ENCODE measurements at regions not wholly inside any gene's neighbourhood (a gene's known extent, or its start where the extent isn't known, plus 50 kb on each side); places are given as distances from the start of the nearest gene placed in this dataset.

GRCh38 chr21:14321042-14321441 is 61.9 kb downstream of the HSPA13 start:
- H3K4me1 ChIP-seq = no peaks in the 10 kb centered on the region
- TF ChIP-seq POLR2AphosphoS5 (IDR thresholded peaks at IDR 0.05) (no peak), CTCF (IDR thresholded peaks at IDR 0.05 in 8 of 11, conservative IDR thresholded peaks at IDR 0.05 in 3 of 11) (no peak), POLR2A (IDR thresholded peaks at IDR 0.05) (no peak)

GRCh38 chr21:14319805-14320204 is 63.1 kb downstream of the HSPA13 start:
- TF ChIP-seq CTCF (IDR thresholded peaks at IDR 0.05 in 8 of 11, conservative IDR thresholded peaks at IDR 0.05 in 3 of 11) (no peak), POLR2AphosphoS5 (IDR thresholded peaks at IDR 0.05) (no peak), POLR2A (IDR thresholded peaks at IDR 0.05) (no peak)
- peaks cover 0 to 8% (median 0%) of the 10 kb centered on the region in 7 donors for H3K27me3 ChIP-seq (replicated peaks in 1 of 7)
- DNase-seq = no peak
- H3K4me1 ChIP-seq = no peaks in the 10 kb centered on the region
- WGBS, 5 donors = 50 to 83% (median 70%) methylated on average over 1 of the region's 1 CpG
- no peaks in the 10 kb centered on the region for H3K9me3 ChIP-seq
- no peaks in the 10 kb centered on the region for H3K36me3 ChIP-seq
- no peak overlapping the region for H3K27ac ChIP-seq
- intact Hi-C loops (cut with DNase I; ENCODE audit: low total_unique reads) = no loop called here
- H3K4me3 ChIP-seq = no peak overlapping the region

More at GRCh38 chr21:14321042-14321441, 61.9 kb downstream of the HSPA13 start:
- H3K36me3 ChIP-seq = no peaks in the 10 kb centered on the region
- no peak overlapping the region for H3K4me3 ChIP-seq
- no peak for DNase-seq
- H3K27me3 ChIP-seq (replicated peaks in 1 of 7) = peaks cover 0 to 8% (median 0%) of the 10 kb centered on the region in 7 donors
- H3K9me3 ChIP-seq = no peaks in the 10 kb centered on the region
- H3K27ac ChIP-seq = no peak overlapping the region
- WGBS, 5 donors = 84 to 95% (median 88%) methylated on average over 5 of the region's 5 CpGs
- intact Hi-C loops (cut with DNase I; ENCODE audit: low total_unique reads) = no loop called here

GRCh38 chr21:14318578-14318977 is 64.4 kb downstream of the HSPA13 start:
- intact Hi-C loops (cut with DNase I; ENCODE audit: low total_unique reads) = no loop called here
- H3K9me3 ChIP-seq = no peaks in the 10 kb centered on the region
- peaks cover 0 to 3% (median 0%) of the 10 kb centered on the region in 7 donors for H3K27me3 ChIP-seq (replicated peaks in 1 of 7)
- DNase-seq = no peak
- TF ChIP-seq POLR2A (IDR thresholded peaks at IDR 0.05) = no peak
- H3K4me1 ChIP-seq = no peaks in the 10 kb centered on the region
- no peaks in the 10 kb centered on the region for H3K36me3 ChIP-seq
- no peak overlapping the region for H3K27ac ChIP-seq
- 32 to 37% (median 36%) methylated on average over 2 of the region's 2 CpGs for WGBS, 5 donors
- H3K4me3 ChIP-seq = no peak overlapping the region

DNA sequence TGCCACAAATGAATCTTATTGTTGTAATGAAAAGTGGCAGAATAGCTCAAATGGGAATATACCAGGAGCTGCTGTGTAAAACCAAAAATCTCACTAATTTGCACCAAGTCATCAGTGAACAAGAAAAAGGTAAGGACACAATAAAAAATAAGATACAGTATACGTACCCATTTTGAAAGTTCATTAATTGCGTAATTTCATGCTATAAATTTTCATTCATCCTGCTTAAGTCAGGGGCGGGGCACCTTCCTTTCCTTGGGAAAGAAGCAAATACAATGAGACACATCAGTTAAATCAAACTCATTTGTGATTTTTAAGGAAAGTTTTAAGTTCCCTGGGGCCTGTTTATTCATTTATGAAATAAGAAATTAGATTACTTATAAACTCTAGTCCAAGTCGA is 65.4 kb downstream of the HSPA13 start:
- no peak for TF ChIP-seq CTCF (IDR thresholded peaks at IDR 0.05 in 8 of 11, conservative IDR thresholded peaks at IDR 0.05 in 3 of 11)
- no peak for TF ChIP-seq POLR2AphosphoS5 (IDR thresholded peaks at IDR 0.05)
- TF ChIP-seq POLR2A (IDR thresholded peaks at IDR 0.05) = no peak
- Histone ChIP-seq H3K27me3 (replicated peaks in 1 of 7) (peaks cover 0 to 3% (median 0%) of the 10 kb centered on the region in 7 donors), H3K36me3 (no peaks in the 10 kb centered on the region), H3K4me1 (no peaks in the 10 kb centered on the region), H3K27ac (no peak overlapping the region), H3K4me3 (no peak overlapping the region), H3K9me3 (no peaks in the 10 kb centered on the region)
- no peak for DNase-seq
- WGBS, 5 donors = 74 to 91% (median 84%) methylated on average over 4 of the region's 4 CpGs
- intact Hi-C loops (cut with DNase I; ENCODE audit: low total_unique reads) = no loop called here

DNA sequence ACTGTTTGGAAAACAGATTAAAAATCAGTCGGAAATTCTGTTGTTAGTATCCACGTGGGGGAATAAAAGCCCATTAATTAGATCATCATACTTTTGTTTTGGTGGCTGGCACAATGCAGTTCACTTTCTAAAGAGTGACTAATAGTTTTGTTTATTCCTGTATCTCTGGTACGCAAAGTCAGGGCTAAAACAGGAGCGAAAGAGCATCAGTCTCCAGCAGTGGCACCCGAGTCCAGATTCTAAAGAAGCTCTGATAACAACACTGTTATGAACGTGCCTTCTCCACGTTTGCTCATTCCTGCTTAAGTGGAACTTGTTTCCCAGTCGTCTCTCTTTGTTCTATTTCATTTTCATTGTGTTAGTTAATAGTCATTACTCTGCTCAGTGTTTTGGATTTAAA is 69.6 kb downstream of the HSPA13 start:
- intact Hi-C loops (cut with DNase I; ENCODE audit: low total_unique reads) = no loop called here
- peaks cover 0 to 2% (median 0%) of the 10 kb centered on the region in 6 donors for H3K4me1 ChIP-seq
- no peaks in the 10 kb centered on the region for H3K36me3 ChIP-seq
- H3K9me3 ChIP-seq = no peaks in the 10 kb centered on the region
- TF ChIP-seq POLR2A (IDR thresholded peaks at IDR 0.05) (no peak), POLR2AphosphoS5 (IDR thresholded peaks at IDR 0.05) (no peak), CTCF (IDR thresholded peaks at IDR 0.05 in 8 of 11, conservative IDR thresholded peaks at IDR 0.05 in 3 of 11) (no peak)
- 79 to 89% (median 85%) methylated on average over 8 of the region's 8 CpGs for WGBS, 5 donors
- H3K27me3 ChIP-seq (replicated peaks in 1 of 7) = no peaks in the 10 kb centered on the region
- DNase-seq = no peak
- H3K4me3 ChIP-seq = no peak overlapping the region
- no peak overlapping the region for H3K27ac ChIP-seq
